GM18499 (cell line): ENCODE measurements at regions not wholly inside any gene's neighbourhood (a gene's known extent, or its start where the extent isn't known, plus 50 kb on each side); places are given as distances from the start of the nearest gene placed in this dataset.

Experiments used
- ATAC-seq: cut with Tn5 transposase; IDR thresholded peaks from one replicate; pipeline ENCODE4 v1.9.1; 2021; ENCODE audit warnings: moderate number of reproducible peaks; ENCODE audit not compliant: insufficient read depth, unreplicated experiment

DNA sequence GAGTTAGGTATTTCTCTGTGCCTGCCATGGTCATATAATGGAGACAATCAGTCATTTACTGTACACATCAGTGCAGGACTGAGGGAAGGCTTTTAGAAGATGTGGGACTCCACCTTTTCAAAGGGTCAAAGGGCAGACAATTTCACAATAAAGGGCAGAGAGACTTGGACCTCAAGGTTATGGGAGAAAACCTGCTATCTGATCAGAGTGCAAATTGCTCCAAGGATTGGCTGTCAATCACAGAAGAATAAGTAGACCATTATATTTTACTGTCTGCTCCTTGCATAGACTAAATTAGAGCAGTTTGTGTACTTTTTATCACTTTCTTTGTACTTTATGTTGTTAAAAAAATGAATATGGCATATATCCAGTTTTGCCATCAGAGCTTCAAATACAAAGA is 314.9 kb upstream of the ATP11B start:
- ATAC-seq, result no peak

- ATAC-seq, result no peak
Observed at GRCh38 chr3:182479419-182480336, 313.6 kb upstream of the ATP11B start.

DNA sequence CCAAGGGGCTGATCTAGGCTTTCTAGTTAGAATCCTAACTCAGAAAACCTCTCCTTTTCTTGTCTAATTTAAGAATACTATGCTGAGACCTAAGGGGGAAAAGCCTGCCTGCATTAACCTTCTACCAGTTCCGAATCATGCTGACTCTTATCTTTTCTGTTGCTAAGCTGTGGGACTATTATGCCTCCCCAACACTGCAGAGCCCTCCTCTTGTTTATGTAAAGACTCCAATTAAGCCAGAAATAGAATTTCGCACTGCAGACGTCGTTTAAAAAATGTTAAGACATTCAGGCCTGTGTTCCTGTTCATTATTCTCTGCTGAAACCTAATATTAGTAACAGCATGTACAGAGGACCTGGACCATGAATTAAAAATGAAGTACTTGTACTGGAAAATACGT is 310.6 kb upstream of the ATP11B start:
- no peak for ATAC-seq

- no peak for ATAC-seq
Observed at GRCh38 chr3:182484682-182485081, 308.6 kb upstream of the ATP11B start.

DNA sequence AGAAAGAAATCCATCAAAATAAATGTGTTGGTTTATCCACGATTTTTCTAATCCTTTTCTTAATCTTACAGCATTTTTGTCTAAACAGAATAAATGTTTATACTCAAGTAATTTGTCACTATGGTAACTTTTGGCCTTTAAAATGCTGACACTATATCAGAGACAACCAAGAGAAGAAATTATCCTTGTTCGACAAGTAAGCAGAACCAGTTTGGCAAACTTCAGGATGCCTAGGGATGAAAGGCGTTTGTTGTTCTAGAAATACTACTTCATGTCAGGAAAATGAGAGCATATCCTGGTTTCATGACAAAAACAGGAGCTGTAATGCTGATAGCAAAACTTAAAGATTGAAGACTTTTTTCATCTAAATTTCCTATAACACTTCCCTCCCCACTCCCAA is 308.0 kb upstream of the ATP11B start:
- no peak for ATAC-seq

GRCh38 chr3:182486463-182486862 is 306.8 kb upstream of the ATP11B start:
- no peak for ATAC-seq

- no peak for ATAC-seq
Observed at GRCh38 chr3:182487143-182487542, 306.2 kb upstream of the ATP11B start.

DNA sequence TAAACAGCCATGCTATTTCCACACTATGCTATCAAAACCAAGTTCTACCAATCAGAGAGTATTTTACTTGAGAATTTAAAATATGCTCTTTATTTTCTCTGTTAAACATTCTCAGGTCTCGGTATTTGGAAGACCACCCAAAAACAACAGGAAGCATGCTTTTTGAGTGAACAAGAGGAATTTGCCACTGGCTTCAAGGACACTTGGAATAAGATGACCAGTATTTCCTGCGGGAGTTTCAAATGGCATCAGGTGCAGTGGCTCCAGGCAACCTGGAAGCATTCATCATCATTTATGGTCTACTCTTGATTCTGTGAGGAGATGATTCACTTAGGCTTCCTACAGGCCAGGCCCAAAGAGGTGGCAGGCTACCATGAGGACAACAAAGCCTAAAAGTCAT is 305.7 kb upstream of the ATP11B start:
- ATAC-seq, result no peak

DNA sequence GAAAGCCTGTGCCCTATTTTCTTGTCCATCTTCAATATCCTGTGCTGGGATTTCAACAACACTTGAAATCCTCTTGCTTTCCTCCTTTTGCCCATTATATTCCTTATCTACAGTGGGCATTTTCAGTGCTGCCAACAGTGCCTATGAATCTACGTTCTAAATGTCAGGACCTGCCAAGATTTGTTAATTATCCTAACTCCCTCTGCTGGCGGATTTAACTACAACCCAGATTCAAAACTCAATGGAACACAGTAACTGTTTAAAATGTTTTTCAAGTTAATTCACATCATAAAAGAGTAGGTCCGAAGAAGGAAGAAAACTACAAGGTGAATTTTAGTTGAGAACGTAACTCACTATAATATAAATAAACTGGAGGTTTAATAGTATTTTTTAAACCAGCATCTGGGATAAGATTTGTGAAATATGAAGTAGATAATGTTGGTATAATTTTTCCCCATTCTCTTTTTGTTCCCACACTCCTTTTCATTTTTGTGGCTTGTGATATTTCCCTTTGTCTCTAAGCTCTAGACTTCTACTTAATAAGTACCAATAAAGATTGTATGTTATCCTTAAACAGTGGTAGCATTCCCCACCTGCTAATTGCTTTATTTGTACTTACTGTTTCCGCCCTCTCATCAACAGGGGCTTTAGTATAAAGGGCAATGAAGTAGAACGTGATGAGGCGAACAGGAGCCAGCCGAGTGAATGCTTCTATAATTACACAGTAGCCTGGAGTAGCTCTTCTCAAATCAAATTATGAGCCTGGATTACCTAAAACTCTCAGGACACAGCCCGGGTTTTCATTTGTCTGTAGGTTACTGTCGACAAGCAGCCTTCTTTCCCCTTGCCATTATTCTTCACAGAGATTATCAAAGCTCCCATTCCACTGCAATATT is 302.5 kb upstream of the ATP11B start:
- no peak for ATAC-seq

DNA sequence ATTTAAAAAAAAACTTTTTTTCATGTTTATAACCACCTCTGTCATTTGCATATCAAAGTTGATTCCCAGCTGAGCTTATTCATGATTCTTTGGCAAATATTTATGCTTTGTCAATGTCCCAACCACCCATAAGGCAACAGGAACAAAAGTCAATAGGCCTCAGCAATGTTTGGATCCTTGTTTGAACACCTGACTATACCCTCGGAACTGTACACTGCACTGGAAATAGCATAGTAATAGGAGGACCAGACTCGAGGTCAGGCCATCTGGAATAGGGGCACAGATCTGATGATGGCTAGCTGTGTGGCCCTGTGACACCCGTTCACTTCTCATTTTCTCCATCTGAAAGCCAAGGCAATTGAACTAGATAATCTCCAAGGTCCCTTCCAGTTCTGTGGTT is 301.7 kb upstream of the ATP11B start:
- no peak for ATAC-seq

DNA sequence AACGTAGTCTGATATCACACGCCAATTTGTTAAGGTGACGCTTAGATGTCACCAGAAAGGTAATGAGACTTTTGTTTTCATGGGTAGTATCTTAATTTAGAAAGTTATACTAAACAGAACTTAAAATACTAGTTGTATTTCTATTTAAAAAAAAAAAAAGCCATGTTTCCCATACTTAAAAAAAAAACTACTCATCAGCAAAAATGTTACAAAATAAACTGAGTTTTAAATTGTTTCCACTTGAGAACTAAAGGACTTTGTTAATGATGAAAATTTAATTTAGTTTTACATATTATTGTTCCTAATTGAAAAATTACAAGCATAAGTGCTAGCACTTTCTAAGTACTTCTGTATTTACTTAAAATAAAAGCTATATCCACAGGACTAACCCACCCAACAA is 300.8 kb upstream of the ATP11B start:
- no peak for ATAC-seq

DNA sequence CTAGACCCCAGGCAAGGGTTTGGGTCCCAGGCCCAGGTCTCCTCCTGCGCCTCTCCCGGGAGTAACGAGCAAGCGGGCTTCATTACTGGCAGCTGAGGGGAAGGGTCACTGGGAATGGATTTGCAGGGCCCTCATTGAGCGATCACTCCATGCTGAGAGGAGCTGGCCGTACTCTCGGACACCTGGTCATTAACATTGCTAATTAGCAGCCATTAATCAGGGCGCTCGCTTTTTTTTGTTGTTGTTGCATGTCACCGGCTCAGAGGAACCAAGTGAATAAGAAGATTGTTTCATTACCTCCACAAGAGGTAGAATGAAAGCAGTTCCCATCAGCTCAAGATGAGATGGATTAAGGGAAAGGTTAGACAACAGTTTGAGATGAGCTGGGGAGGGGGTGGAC is 293.0 kb upstream of the ATP11B start:
- ATAC-seq, result no peak

DNA sequence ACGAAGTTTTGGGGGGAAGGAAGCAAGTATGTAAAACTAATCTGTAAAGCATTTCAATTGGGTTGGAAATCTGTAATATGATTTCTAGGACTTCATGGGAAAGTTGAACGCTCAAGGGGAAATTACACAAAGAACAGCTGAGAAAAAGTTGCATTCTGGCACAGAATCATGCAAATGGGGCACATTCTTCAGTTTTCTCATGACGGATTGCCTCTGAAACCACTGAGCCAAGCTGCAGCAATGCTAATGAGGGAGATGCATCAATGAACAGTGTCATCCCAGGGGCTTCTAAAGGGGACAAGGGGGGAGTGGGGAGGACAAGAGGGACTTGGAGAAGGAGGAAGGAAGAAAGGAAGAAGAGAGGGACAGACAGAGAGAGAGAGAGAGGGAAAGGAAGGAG is 291.4 kb upstream of the ATP11B start:
- ATAC-seq, result no peak

DNA sequence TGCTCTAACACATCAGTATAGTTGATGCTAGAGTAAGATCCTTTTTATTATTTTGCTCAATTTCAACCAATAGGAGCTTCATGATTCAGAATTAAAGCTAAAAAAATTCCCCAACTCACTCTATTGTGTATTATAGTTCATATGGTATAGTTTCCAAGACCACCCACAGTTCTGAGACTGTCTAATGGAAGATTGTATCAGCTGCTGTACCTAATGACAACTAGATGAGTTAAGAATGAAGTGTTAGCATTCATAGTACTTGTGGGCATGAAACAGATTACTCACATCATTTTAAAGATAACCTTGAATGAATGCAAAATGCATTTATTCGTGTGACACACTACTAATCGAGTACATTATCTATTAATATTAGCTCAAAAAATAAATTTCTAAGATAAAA is 289.9 kb upstream of the ATP11B start:
- no peak for ATAC-seq

GRCh38 chr3:182508919-182509711 is 284.2 kb upstream of the ATP11B start:
- ATAC-seq, result no peak

DNA sequence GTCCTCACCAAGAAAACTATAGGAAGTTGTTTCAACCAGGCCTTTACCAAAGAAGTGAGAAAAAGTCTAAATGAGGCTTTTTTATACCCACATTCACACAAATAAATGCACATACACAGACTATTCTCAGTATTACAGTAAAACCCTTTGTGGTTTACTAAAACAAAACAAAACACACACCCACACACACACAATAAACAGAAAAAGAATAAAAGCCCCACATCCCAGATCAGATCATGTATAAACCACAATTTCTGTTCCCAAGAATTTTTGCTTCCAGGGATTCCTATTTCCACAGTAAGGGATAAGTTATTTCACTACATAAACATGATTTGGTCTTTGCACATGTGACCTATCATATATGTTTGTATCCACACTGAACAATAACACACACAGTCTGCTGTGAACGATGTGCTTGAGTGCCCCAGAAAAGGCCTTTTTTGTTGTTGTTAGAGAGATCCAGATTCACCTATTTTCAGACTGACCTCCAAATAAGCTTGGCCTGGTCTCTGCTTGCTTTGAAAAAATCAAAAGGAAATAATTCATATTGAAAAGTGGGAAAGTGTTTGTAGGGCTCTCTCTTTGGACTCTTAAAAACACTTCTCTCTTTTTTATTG is 283.4 kb upstream of the ATP11B start:
- ATAC-seq, result no peak

GRCh38 chr3:182514236-182514964 is 278.9 kb upstream of the ATP11B start:
- ATAC-seq, result no peak

DNA sequence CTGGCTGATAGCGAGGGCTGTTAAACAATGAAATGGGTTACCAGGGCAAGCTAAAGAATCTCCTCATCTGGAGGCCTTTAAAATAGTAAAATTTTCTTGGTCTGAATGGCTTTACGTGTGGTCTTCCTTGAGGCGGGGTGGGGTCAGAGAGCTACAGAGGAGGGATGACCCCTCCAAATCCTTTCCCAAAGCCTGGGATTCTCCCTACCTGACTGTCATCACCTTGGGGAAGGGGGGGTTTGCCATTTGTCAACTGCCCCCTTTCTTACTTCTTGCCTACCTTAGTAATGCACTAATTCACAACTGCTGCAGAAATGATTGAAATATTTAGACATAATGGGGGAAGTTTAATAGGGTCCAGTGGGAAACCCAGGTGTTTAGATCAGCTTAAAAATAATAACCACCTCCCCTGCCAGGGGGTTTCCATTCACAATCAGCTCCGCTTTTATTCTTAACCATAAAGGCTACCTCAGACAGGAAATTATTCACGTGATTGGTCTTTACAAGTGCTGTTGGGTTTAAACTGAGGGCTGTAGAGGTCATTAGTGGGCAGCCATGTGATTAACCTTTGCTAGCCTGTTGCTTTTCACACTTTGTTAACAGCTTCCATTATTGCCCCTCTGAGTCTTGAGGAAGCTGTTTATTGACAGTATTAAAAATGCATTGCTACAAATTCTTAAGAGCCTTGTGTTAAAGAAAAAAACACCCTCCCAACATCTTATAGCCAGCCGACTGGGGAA is 276.5 kb upstream of the ATP11B start:
- no peak for ATAC-seq

- no peak for ATAC-seq
Observed at GRCh38 chr3:182519569-182519968, 273.7 kb upstream of the ATP11B start.
